ENCODE measurements at regions not wholly inside any gene's neighbourhood (a gene's known extent, or its start where the extent isn't known, plus 50 kb on each side); places are given as distances from the start of the nearest gene placed in this dataset.

DNA sequence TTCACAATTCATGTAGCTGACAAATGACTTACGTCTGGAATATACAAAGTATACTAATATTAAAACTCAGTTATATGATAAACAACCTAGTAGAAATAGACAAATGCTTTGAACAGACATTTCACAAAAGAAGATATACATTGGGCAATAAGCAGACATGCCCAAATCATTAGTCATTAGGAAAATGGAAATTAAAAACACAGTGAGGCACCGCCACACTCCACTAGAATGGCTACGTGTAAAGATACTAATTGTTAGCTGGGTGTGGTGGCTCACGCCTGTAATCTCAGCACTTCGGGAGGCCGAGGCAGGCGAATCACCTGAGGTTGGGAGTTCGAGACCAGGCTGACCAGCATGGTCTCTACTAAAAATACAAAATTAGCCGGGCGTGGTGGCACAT lies 248.9 kb upstream of the TMEM132C start:
- Mint-ChIP-seq H3K27ac (no peak overlapping the region), H3K27me3 (ENCODE audit: low read depth) (peaks cover 17% of the 10 kb centered on the region), H3K4me3 (no peak overlapping the region), H3K9me3 (peaks cover 78% of the 10 kb centered on the region), H3K4me1 (no peaks in the 10 kb centered on the region), H3K36me3 (peaks cover 77% of the 10 kb centered on the region)
- no peak for ATAC-seq
- ChIA-PET POLR2A (no interaction called here), CTCF (no interaction called here)
- DNase-seq (ENCODE audit: low spot score): no peak
- TF ChIP-seq FOXK1 (CRISPR knock-in tag; IDR thresholded peaks at IDR 0.05): no peak
- no peak for TF ChIP-seq NFE2L1 (CRISPR knock-in tag; IDR thresholded peaks at IDR 0.05)
- TF ChIP-seq, protein P1, sequence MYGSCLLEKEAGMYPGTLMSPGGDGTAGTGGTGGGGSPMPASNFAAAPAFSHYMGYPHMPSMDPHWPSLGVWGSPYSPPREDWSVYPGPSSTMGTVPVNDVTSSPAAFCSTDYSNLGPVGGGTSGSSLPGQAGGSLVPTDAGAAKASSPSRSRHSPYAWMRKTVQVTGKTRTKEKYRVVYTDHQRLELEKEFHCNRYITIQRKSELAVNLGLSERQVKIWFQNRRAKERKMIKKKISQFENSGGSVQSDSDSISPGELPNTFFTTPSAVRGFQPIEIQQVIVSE (CRISPR knock-in tag; IDR thresholded peaks at IDR 0.05; ENCODE audit: borderline replicate concordance): no peak
- TF ChIP-seq NR1H2 (CRISPR knock-in tag; IDR thresholded peaks at IDR 0.05): no peak
- TF ChIP-seq, protein P2, sequence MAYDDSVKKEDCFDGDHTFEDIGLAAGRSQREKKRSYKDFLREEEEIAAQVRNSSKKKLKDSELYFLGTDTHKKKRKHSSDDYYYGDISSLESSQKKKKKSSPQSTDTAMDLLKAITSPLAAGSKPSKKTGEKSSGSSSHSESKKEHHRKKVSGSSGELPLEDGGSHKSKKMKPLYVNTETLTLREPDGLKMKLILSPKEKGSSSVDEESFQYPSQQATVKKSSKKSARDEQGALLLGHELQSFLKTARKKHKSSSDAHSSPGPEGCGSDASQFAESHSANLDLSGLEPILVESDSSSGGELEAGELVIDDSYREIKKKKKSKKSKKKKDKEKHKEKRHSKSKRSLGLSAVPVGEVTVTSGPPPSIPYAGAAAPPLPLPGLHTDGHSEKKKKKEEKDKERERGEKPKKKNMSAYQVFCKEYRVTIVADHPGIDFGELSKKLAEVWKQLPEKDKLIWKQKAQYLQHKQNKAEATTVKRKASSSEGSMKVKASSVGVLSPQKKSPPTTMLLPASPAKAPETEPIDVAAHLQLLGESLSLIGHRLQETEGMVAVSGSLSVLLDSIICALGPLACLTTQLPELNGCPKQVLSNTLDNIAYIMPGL (CRISPR knock-in tag; IDR thresholded peaks at IDR 0.05): no peak
- TF ChIP-seq, protein P3, sequence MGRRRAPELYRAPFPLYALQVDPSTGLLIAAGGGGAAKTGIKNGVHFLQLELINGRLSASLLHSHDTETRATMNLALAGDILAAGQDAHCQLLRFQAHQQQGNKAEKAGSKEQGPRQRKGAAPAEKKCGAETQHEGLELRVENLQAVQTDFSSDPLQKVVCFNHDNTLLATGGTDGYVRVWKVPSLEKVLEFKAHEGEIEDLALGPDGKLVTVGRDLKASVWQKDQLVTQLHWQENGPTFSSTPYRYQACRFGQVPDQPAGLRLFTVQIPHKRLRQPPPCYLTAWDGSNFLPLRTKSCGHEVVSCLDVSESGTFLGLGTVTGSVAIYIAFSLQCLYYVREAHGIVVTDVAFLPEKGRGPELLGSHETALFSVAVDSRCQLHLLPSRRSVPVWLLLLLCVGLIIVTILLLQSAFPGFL (CRISPR knock-in tag; IDR thresholded peaks at IDR 0.05; ENCODE audit: borderline replicate concordance): no peak
- TF ChIP-seq, protein P4, sequence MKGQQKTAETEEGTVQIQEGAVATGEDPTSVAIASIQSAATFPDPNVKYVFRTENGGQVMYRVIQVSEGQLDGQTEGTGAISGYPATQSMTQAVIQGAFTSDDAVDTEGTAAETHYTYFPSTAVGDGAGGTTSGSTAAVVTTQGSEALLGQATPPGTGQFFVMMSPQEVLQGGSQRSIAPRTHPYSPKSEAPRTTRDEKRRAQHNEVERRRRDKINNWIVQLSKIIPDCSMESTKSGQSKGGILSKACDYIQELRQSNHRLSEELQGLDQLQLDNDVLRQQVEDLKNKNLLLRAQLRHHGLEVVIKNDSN (CRISPR knock-in tag; IDR thresholded peaks at IDR 0.05): no peak
- TF ChIP-seq, protein P5, sequence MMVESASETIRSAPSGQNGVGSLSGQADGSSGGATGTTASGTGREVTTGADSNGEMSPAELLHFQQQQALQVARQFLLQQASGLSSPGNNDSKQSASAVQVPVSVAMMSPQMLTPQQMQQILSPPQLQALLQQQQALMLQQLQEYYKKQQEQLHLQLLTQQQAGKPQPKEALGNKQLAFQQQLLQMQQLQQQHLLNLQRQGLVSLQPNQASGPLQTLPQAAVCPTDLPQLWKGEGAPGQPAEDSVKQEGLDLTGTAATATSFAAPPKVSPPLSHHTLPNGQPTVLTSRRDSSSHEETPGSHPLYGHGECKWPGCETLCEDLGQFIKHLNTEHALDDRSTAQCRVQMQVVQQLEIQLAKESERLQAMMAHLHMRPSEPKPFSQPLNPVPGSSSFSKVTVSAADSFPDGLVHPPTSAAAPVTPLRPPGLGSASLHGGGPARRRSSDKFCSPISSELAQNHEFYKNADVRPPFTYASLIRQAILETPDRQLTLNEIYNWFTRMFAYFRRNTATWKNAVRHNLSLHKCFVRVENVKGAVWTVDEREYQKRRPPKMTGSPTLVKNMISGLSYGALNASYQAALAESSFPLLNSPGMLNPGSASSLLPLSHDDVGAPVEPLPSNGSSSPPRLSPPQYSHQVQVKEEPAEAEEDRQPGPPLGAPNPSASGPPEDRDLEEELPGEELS (CRISPR knock-in tag; IDR thresholded peaks at IDR 0.05): no peak
- TF ChIP-seq ZNF396 (CRISPR knock-in tag; IDR thresholded peaks at IDR 0.05; ENCODE audit: borderline replicate concordance): no peak
- TF ChIP-seq, protein P6, sequence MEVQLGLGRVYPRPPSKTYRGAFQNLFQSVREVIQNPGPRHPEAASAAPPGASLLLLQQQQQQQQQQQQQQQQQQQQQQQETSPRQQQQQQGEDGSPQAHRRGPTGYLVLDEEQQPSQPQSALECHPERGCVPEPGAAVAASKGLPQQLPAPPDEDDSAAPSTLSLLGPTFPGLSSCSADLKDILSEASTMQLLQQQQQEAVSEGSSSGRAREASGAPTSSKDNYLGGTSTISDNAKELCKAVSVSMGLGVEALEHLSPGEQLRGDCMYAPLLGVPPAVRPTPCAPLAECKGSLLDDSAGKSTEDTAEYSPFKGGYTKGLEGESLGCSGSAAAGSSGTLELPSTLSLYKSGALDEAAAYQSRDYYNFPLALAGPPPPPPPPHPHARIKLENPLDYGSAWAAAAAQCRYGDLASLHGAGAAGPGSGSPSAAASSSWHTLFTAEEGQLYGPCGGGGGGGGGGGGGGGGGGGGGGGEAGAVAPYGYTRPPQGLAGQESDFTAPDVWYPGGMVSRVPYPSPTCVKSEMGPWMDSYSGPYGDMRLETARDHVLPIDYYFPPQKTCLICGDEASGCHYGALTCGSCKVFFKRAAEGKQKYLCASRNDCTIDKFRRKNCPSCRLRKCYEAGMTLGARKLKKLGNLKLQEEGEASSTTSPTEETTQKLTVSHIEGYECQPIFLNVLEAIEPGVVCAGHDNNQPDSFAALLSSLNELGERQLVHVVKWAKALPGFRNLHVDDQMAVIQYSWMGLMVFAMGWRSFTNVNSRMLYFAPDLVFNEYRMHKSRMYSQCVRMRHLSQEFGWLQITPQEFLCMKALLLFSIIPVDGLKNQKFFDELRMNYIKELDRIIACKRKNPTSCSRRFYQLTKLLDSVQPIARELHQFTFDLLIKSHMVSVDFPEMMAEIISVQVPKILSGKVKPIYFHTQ (CRISPR knock-in tag; IDR thresholded peaks at IDR 0.05): no peak

DNA sequence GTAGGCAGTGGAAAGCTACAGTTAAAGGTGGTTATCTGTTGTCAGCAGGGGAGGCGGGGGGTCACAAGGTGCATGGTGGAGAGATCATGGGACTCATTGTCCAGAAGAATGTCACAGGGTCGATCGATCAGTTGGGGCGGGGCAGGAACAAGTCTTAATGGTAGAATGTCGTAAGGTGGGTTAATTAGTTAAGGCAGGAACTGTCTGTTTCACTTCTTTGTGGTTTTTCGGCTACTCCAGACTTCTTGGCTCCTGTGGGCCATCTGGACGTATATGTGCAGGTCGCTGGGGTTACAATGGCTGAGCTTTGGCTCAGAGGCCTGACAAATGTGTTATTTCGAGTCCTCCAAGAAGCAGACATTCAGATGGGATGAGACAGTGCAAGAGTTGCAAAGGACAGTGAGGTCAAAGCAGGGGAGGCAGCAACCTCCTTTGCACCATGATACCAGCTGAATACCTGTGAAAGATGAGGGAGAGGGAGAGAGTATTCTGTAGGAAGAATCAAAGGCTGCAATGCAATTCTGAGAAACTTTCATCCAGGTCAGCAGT lies 246.9 kb upstream of the TMEM132C start:
- H3K27ac Mint-ChIP-seq: no peak overlapping the region
- H3K27me3 Mint-ChIP-seq (ENCODE audit: low read depth): peaks cover 11% of the 10 kb centered on the region
- H3K4me1 Mint-ChIP-seq: no peaks in the 10 kb centered on the region
- TF ChIP-seq, protein P7, sequence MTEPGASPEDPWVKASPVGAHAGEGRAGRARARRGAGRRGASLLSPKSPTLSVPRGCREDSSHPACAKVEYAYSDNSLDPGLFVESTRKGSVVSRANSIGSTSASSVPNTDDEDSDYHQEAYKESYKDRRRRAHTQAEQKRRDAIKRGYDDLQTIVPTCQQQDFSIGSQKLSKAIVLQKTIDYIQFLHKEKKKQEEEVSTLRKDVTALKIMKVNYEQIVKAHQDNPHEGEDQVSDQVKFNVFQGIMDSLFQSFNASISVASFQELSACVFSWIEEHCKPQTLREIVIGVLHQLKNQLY (CRISPR knock-in tag; IDR thresholded peaks at IDR 0.05): no peak
- no peak for TF ChIP-seq FOXJ3 (CRISPR knock-in tag; IDR thresholded peaks at IDR 0.05; ENCODE audit: borderline replicate concordance)
- TF ChIP-seq, protein P8, sequence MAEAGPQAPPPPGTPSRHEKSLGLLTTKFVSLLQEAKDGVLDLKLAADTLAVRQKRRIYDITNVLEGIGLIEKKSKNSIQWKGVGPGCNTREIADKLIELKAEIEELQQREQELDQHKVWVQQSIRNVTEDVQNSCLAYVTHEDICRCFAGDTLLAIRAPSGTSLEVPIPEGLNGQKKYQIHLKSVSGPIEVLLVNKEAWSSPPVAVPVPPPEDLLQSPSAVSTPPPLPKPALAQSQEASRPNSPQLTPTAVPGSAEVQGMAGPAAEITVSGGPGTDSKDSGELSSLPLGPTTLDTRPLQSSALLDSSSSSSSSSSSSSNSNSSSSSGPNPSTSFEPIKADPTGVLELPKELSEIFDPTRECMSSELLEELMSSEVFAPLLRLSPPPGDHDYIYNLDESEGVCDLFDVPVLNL (CRISPR knock-in tag; IDR thresholded peaks at IDR 0.05; ENCODE audit: borderline replicate concordance, low read depth): no peak
- TF ChIP-seq, protein P9, sequence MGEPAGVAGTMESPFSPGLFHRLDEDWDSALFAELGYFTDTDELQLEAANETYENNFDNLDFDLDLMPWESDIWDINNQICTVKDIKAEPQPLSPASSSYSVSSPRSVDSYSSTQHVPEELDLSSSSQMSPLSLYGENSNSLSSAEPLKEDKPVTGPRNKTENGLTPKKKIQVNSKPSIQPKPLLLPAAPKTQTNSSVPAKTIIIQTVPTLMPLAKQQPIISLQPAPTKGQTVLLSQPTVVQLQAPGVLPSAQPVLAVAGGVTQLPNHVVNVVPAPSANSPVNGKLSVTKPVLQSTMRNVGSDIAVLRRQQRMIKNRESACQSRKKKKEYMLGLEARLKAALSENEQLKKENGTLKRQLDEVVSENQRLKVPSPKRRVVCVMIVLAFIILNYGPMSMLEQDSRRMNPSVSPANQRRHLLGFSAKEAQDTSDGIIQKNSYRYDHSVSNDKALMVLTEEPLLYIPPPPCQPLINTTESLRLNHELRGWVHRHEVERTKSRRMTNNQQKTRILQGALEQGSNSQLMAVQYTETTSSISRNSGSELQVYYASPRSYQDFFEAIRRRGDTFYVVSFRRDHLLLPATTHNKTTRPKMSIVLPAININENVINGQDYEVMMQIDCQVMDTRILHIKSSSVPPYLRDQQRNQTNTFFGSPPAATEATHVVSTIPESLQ (CRISPR knock-in tag; IDR thresholded peaks at IDR 0.05): no peak
- no peak for TF ChIP-seq RORB (CRISPR knock-in tag; IDR thresholded peaks at IDR 0.05)
- TF ChIP-seq, protein P10, sequence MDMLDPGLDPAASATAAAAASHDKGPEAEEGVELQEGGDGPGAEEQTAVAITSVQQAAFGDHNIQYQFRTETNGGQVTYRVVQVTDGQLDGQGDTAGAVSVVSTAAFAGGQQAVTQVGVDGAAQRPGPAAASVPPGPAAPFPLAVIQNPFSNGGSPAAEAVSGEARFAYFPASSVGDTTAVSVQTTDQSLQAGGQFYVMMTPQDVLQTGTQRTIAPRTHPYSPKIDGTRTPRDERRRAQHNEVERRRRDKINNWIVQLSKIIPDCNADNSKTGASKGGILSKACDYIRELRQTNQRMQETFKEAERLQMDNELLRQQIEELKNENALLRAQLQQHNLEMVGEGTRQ (CRISPR knock-in tag; IDR thresholded peaks at IDR 0.05): no peak
- no peak for TF ChIP-seq HMGA2 (CRISPR knock-in tag; IDR thresholded peaks at IDR 0.05)
- POLR2A ChIA-PET: no interaction called here
- ATAC-seq: no peak
- H3K4me3 Mint-ChIP-seq: no peak overlapping the region
- CTCF ChIA-PET: no interaction called here
- DNase-seq (ENCODE audit: low spot score): no peak
- peaks cover 83% of the 10 kb centered on the region for H3K36me3 Mint-ChIP-seq
- peaks cover 84% of the 10 kb centered on the region for H3K9me3 Mint-ChIP-seq
